ENCODE measurements at regions not wholly inside any gene's neighbourhood (a gene's known extent, or its start where the extent isn't known, plus 50 kb on each side); places are given as distances from the start of the nearest gene placed in this dataset.

GRCh38 chr2:82137441-82137840, 1832.9 kb upstream of the LRRTM1 start:
- H3K4me1 ChIP-seq (ENCODE audit: insufficient read depth, insufficient read length) = no peaks in the 10 kb centered on the region
- no peak overlapping the region for H3K4me3 ChIP-seq (ENCODE audit: insufficient read length, low read depth)
- H3K9me3 ChIP-seq (ENCODE audit: insufficient read depth, low read length) = no peaks in the 10 kb centered on the region
- TF ChIP-seq YY1 (IDR thresholded peaks at IDR 0.05; ENCODE audit: insufficient read depth, insufficient read length) (no peak), SUZ12 (IDR thresholded peaks at IDR 0.05; ENCODE audit: extremely low read depth, insufficient read depth, insufficient read length) (no peak), ZNF274 (IDR thresholded peaks at IDR 0.05; ENCODE audit: low read depth, low read length) (no peak)
- H3K9ac ChIP-seq (ENCODE audit: insufficient read length, low read depth) = no peak overlapping the region
- no peaks in the 10 kb centered on the region for H3K36me3 ChIP-seq (ENCODE audit: insufficient read depth, insufficient read length, low read length)
- no peak for DNase-seq (ENCODE audit: low read depth, low spot score)
- H3K27me3 ChIP-seq (ENCODE audit: insufficient read depth, insufficient read length) = no peaks in the 10 kb centered on the region

- no peak for TF ChIP-seq YY1 (IDR thresholded peaks at IDR 0.05; ENCODE audit: insufficient read depth, insufficient read length)
- TF ChIP-seq ZNF274 (IDR thresholded peaks at IDR 0.05; ENCODE audit: low read depth, low read length) = no peak
- no peak for TF ChIP-seq SUZ12 (IDR thresholded peaks at IDR 0.05; ENCODE audit: extremely low read depth, insufficient read depth, insufficient read length)
- no peaks in the 10 kb centered on the region for H3K4me1 ChIP-seq (ENCODE audit: insufficient read depth, insufficient read length)
- peaks cover 17% of the 10 kb centered on the region; the same call in 1 of the 2 replicates for H3K9me3 ChIP-seq (ENCODE audit: insufficient read depth, low read length)
Measured at GRCh38 chr2:82128051-82128450, 1823.5 kb upstream of the LRRTM1 start.

GRCh38 chr2:82124629-82125028, 1820.1 kb upstream of the LRRTM1 start:
- no peak for TF ChIP-seq SUZ12 (IDR thresholded peaks at IDR 0.05; ENCODE audit: extremely low read depth, insufficient read depth, insufficient read length)
- TF ChIP-seq ZNF274 (IDR thresholded peaks at IDR 0.05; ENCODE audit: low read depth, low read length) = no peak
- no peak for TF ChIP-seq YY1 (IDR thresholded peaks at IDR 0.05; ENCODE audit: insufficient read depth, insufficient read length)
- Histone ChIP-seq H3K4me3 (ENCODE audit: insufficient read length, low read depth) (no peak overlapping the region), H3K9me3 (ENCODE audit: insufficient read depth, low read length) (no peaks in the 10 kb centered on the region), H3K4me1 (ENCODE audit: insufficient read depth, insufficient read length) (no peaks in the 10 kb centered on the region), H3K36me3 (ENCODE audit: insufficient read depth, insufficient read length, low read length) (no peaks in the 10 kb centered on the region), H3K9ac (ENCODE audit: insufficient read length, low read depth) (no peak overlapping the region), H3K27me3 (ENCODE audit: insufficient read depth, insufficient read length) (no peaks in the 10 kb centered on the region)
- DNase-seq (ENCODE audit: low read depth, low spot score) = no peak

More at GRCh38 chr2:82128051-82128450, 1823.5 kb upstream of the LRRTM1 start:
- H3K36me3 ChIP-seq (ENCODE audit: insufficient read depth, insufficient read length, low read length) = no peaks in the 10 kb centered on the region
- H3K27me3 ChIP-seq (ENCODE audit: insufficient read depth, insufficient read length) = no peaks in the 10 kb centered on the region
- DNase-seq (ENCODE audit: low read depth, low spot score) = no peak
- no peak overlapping the region for H3K4me3 ChIP-seq (ENCODE audit: insufficient read length, low read depth)
- H3K9ac ChIP-seq (ENCODE audit: insufficient read length, low read depth) = no peak overlapping the region

GRCh38 chr2:82120654-82121053, 1816.1 kb upstream of the LRRTM1 start:
- DNase-seq (ENCODE audit: low read depth, low spot score) = no peak
- TF ChIP-seq SUZ12 (IDR thresholded peaks at IDR 0.05; ENCODE audit: extremely low read depth, insufficient read depth, insufficient read length) (no peak), ZNF274 (IDR thresholded peaks at IDR 0.05; ENCODE audit: low read depth, low read length) (no peak), YY1 (IDR thresholded peaks at IDR 0.05; ENCODE audit: insufficient read depth, insufficient read length) (no peak)
- no peaks in the 10 kb centered on the region for H3K36me3 ChIP-seq (ENCODE audit: insufficient read depth, insufficient read length, low read length)
- H3K9ac ChIP-seq (ENCODE audit: insufficient read length, low read depth) = no peak overlapping the region
- no peaks in the 10 kb centered on the region for H3K27me3 ChIP-seq (ENCODE audit: insufficient read depth, insufficient read length)
- no peak overlapping the region for H3K4me3 ChIP-seq (ENCODE audit: insufficient read length, low read depth)
- H3K9me3 ChIP-seq (ENCODE audit: insufficient read depth, low read length) = no peaks in the 10 kb centered on the region
- no peaks in the 10 kb centered on the region for H3K4me1 ChIP-seq (ENCODE audit: insufficient read depth, insufficient read length)

- TF ChIP-seq ZNF274 (IDR thresholded peaks at IDR 0.05; ENCODE audit: low read depth, low read length) = no peak
- no peak for TF ChIP-seq SUZ12 (IDR thresholded peaks at IDR 0.05; ENCODE audit: extremely low read depth, insufficient read depth, insufficient read length)
- no peak for TF ChIP-seq YY1 (IDR thresholded peaks at IDR 0.05; ENCODE audit: insufficient read depth, insufficient read length)
- no peak for DNase-seq (ENCODE audit: low read depth, low spot score)
- Histone ChIP-seq H3K36me3 (ENCODE audit: insufficient read depth, insufficient read length, low read length) (no peaks in the 10 kb centered on the region), H3K4me1 (ENCODE audit: insufficient read depth, insufficient read length) (no peaks in the 10 kb centered on the region), H3K9me3 (ENCODE audit: insufficient read depth, low read length) (no peaks in the 10 kb centered on the region), H3K9ac (ENCODE audit: insufficient read length, low read depth) (no peak overlapping the region), H3K4me3 (ENCODE audit: insufficient read length, low read depth) (no peak overlapping the region), H3K27me3 (ENCODE audit: insufficient read depth, insufficient read length) (no peaks in the 10 kb centered on the region)
Measured at GRCh38 chr2:82120115-82120514, 1815.6 kb upstream of the LRRTM1 start.

GRCh38 chr2:82109418-82109817, 1804.9 kb upstream of the LRRTM1 start:
- TF ChIP-seq ZNF274 (IDR thresholded peaks at IDR 0.05; ENCODE audit: low read depth, low read length) (no peak), SUZ12 (IDR thresholded peaks at IDR 0.05; ENCODE audit: extremely low read depth, insufficient read depth, insufficient read length) (no peak), YY1 (IDR thresholded peaks at IDR 0.05; ENCODE audit: insufficient read depth, insufficient read length) (no peak)
- DNase-seq (ENCODE audit: low read depth, low spot score) = no peak
- H3K9ac ChIP-seq (ENCODE audit: insufficient read length, low read depth) = no peak overlapping the region
- no peak overlapping the region for H3K4me3 ChIP-seq (ENCODE audit: insufficient read length, low read depth)
- no peaks in the 10 kb centered on the region for H3K27me3 ChIP-seq (ENCODE audit: insufficient read depth, insufficient read length)
- H3K36me3 ChIP-seq (ENCODE audit: insufficient read depth, insufficient read length, low read length) = no peaks in the 10 kb centered on the region
- H3K4me1 ChIP-seq (ENCODE audit: insufficient read depth, insufficient read length) = no peaks in the 10 kb centered on the region
- H3K9me3 ChIP-seq (ENCODE audit: insufficient read depth, low read length) = no peaks in the 10 kb centered on the region

- no peak for TF ChIP-seq ZNF274 (IDR thresholded peaks at IDR 0.05; ENCODE audit: low read depth, low read length)
- no peak for TF ChIP-seq SUZ12 (IDR thresholded peaks at IDR 0.05; ENCODE audit: extremely low read depth, insufficient read depth, insufficient read length)
- no peaks in the 10 kb centered on the region for H3K36me3 ChIP-seq (ENCODE audit: insufficient read depth, insufficient read length, low read length)
- no peak for DNase-seq (ENCODE audit: low read depth, low spot score)
Measured at GRCh38 chr2:82098617-82099016, 1794.1 kb upstream of the LRRTM1 start.

More at GRCh38 chr2:82098617-82099016, 1794.1 kb upstream of the LRRTM1 start:
- no peaks in the 10 kb centered on the region for H3K4me1 ChIP-seq (ENCODE audit: insufficient read depth, insufficient read length)
- H3K27me3 ChIP-seq (ENCODE audit: insufficient read depth, insufficient read length) = no peaks in the 10 kb centered on the region
- H3K4me3 ChIP-seq (ENCODE audit: insufficient read length, low read depth) = no peak overlapping the region
- H3K9me3 ChIP-seq (ENCODE audit: insufficient read depth, low read length) = no peaks in the 10 kb centered on the region
- H3K9ac ChIP-seq (ENCODE audit: insufficient read length, low read depth) = no peak overlapping the region

All from NT2/D1 (cell line).